ENCODE measurements at regions not wholly inside any gene's neighbourhood (a gene's known extent, or its start where the extent isn't known, plus 50 kb on each side); places are given as distances from the start of the nearest gene placed in this dataset.

DNA sequence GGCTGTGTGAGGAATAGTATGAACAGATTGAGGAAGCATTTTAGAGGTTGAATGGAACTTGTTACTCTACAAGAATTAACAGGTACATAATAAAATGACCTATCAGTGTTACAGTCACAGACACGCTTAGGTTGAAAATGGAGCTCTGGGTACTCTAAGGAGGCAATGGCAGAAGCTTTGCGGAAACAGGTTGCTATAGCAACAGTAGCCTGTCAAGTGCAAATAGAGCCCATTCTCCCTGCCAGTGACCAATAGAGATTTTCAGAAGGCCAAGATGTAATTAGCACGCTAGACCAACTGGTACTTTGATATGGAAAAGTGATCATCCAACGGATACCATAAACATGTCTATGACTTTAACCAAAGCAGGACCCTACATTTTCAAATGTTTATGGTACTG lies 148.5 kb upstream of the FREM2 start:
- no peaks in the 10 kb centered on the region for H3K4me1 ChIP-seq (ENCODE audit: insufficient read depth, low read length)
- H3K9ac ChIP-seq (ENCODE audit: low read depth, low read length), result no peak overlapping the region
- no peaks in the 10 kb centered on the region for H3K36me3 ChIP-seq (ENCODE audit: insufficient read depth, low read length)
- H3K9me3 ChIP-seq (ENCODE audit: control insufficient read depth, insufficient read depth, low read length), result no peaks in the 10 kb centered on the region

DNA sequence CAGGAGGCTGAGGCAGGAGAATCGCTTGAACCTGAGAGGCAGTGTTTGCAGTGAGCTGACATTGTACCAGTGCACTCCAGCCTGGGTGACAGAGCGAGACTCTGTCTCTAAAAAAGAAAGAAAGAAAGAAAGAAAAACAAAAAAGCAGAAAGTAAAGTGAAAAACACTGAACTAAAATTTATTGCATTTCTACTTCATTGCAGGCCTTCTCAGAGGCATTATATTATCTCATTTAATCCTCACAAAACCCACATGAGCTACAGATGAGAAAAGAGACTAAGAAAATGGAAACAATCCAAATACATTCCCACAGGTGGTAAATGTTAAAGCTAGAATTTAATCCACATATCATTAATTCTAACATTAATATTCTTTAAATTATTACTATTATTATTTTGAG lies 147.2 kb upstream of the FREM2 start:
- no peaks in the 10 kb centered on the region for H3K4me1 ChIP-seq (ENCODE audit: insufficient read depth, low read length)
- no peak overlapping the region for H3K9ac ChIP-seq (ENCODE audit: low read depth, low read length)
- no peaks in the 10 kb centered on the region for H3K9me3 ChIP-seq (ENCODE audit: control insufficient read depth, insufficient read depth, low read length)
- no peaks in the 10 kb centered on the region for H3K36me3 ChIP-seq (ENCODE audit: insufficient read depth, low read length)

DNA sequence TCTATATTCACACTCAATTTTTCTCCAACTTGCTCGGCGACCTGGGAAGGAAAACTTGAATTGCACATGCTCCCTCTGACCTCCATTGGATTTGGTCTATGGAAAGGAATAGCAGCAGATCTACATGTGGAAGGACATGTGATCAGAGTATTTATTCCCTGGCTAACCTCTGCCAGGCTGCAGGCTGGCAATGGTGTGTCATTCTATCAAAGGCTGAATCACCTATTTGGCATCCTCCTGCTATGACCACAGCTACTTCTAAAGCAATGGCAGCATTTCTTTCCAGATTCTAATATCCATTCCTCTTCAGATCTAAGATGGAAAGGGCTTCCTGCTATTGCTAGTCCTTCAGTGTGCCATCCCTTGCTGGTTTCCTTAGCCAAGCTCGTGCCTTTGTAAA lies 144.3 kb upstream of the FREM2 start:
- Histone ChIP-seq H3K36me3 (ENCODE audit: insufficient read depth, low read length) (no peaks in the 10 kb centered on the region), H3K9ac (ENCODE audit: low read depth, low read length) (no peak overlapping the region), H3K4me1 (ENCODE audit: insufficient read depth, low read length) (no peaks in the 10 kb centered on the region)

DNA sequence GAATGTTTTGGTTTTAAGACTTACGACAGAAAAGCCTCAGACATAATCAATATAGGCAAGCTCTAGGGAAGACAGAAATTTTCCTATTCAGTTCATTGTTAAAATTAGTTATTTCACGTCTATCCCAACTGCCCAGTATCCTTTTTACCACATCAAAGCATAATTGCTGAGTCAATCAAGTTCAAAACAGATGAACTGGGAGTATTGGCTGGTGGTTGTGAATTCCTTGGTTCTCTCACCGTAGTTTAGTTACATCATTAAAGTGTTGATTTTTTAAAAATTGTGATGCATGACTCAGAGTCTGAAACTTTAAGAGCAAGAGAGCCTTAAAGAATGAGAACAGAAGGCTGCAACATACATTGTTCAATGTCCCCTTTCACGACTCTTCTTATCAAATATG lies 143.3 kb upstream of the FREM2 start:
- Histone ChIP-seq H3K9me3 (ENCODE audit: control insufficient read depth, insufficient read depth, low read length) (no peaks in the 10 kb centered on the region), H3K4me1 (ENCODE audit: insufficient read depth, low read length) (no peaks in the 10 kb centered on the region), H3K9ac (ENCODE audit: low read depth, low read length) (no peak overlapping the region), H3K36me3 (ENCODE audit: insufficient read depth, low read length) (no peaks in the 10 kb centered on the region)

More for the DNA sequence above, 144.3 kb upstream of the FREM2 start:
- H3K9me3 ChIP-seq (ENCODE audit: control insufficient read depth, insufficient read depth, low read length), result no peaks in the 10 kb centered on the region

DNA sequence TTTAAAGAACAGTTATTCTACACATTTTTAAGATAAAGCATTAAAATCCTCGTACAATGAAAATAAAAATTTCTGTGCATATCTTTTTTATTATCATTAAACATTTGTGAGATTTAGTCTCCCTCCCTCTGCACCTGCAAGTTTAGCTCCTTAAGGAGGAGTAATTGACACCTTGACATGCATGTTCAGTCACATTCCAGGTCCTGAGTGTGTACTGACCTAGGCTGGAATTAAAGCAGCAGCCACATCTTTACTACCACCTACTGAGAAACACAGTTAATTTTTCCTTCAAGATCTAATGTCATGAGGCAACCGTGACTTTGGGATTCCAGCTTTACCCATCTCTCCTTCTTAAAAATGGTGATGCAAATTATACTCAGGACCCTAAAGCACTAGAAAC lies 123.1 kb upstream of the FREM2 start:
- Histone ChIP-seq H3K9me3 (ENCODE audit: control insufficient read depth, insufficient read depth, low read length) (no peaks in the 10 kb centered on the region), H3K9ac (ENCODE audit: low read depth, low read length) (no peak overlapping the region), H3K36me3 (ENCODE audit: insufficient read depth, low read length) (no peaks in the 10 kb centered on the region), H3K4me1 (ENCODE audit: insufficient read depth, low read length) (no peaks in the 10 kb centered on the region)

DNA sequence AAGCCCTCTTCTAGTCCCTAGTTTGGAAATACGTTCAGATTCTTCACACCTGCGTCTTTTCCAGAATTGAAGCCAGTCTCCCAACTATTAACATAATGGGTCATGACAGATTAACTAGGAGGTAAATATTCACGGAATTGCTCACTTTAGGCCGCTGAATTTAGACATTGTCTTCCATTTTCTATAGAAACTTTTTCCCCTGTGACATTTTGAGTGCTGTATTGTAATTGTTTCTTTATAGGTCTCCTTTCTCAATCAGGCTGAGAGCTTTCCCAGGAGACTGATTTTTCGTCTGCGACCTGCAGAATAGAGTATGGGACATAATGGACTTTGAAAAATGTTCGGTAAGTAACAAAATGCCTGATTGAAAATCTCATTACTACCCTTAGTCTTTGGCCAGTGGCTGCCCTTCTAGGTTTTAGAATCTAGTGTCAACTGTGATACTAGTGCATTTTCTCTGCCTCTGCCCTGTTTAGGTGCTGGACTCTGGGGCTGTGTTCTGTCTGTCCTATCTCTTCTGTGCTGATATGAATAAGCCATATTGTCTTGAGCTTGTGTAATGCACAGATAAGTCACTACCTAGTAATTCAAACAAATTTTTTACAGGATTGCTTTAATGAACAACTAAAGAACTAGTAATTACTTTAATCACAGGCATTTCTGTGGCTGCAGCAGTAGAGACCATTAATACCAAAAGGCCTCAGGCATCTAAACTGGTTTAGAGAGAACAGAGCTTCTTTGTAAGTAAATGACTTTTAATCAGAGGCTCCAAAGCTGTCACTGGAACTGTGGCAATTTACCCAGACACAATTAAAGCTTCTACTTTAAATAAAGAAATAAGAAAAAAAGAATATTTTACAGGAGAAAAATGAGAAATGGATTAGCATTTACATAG lies 122.4 kb upstream of the FREM2 start:
- Histone ChIP-seq H3K9me3 (ENCODE audit: control insufficient read depth, insufficient read depth, low read length) (no peaks in the 10 kb centered on the region), H3K36me3 (ENCODE audit: insufficient read depth, low read length) (no peaks in the 10 kb centered on the region), H3K9ac (ENCODE audit: low read depth, low read length) (no peak overlapping the region), H3K4me1 (ENCODE audit: insufficient read depth, low read length) (no peaks in the 10 kb centered on the region)

DNA sequence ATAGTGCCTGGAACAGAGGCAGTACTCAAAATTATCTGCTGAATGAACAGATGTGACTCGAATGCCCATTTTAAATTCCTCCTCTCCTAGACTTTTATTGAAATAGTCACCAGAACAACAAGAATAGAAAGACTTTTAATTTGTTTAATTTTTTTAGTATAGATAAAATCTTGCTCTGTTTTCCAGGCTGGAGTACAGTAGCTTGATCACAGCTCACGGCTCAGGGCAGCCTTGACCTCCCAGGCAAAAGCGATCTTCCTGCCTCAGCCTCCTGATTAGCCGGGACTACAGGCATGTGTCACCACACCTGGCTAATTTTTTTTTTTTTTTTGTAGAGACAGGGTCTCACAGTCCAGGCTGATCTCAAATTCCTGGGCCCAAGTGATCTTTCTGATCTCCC lies 120.9 kb upstream of the FREM2 start:
- no peaks in the 10 kb centered on the region for H3K36me3 ChIP-seq (ENCODE audit: insufficient read depth, low read length)
- H3K9me3 ChIP-seq (ENCODE audit: control insufficient read depth, insufficient read depth, low read length), result no peaks in the 10 kb centered on the region

DNA sequence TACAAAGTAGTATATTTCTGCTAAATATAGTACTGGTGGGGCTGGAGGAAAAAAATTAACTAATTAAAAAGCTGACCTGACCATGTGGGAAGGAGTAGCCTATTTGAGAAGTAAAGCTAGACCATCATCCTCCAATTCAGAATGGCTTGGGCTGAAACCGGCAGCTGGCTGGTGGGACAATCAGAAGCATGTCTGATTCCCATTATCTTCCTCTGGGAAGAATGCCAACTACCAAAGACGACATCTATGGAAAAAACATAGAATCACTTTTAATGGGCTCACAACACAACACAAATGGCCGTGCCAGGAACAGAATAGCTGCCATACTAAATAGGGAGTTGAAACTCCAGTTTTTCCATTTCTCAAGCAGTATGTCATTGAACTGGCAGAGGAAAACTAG lies 120.4 kb upstream of the FREM2 start:
- H3K9me3 ChIP-seq (ENCODE audit: control insufficient read depth, insufficient read depth, low read length), result no peaks in the 10 kb centered on the region
- H3K36me3 ChIP-seq (ENCODE audit: insufficient read depth, low read length), result no peaks in the 10 kb centered on the region
- no peak overlapping the region for H3K9ac ChIP-seq (ENCODE audit: low read depth, low read length)
- H3K4me1 ChIP-seq (ENCODE audit: insufficient read depth, low read length), result no peaks in the 10 kb centered on the region

More for the DNA sequence above, 120.9 kb upstream of the FREM2 start:
- Histone ChIP-seq H3K4me1 (ENCODE audit: insufficient read depth, low read length) (no peaks in the 10 kb centered on the region), H3K9ac (ENCODE audit: low read depth, low read length) (no peak overlapping the region)

DNA sequence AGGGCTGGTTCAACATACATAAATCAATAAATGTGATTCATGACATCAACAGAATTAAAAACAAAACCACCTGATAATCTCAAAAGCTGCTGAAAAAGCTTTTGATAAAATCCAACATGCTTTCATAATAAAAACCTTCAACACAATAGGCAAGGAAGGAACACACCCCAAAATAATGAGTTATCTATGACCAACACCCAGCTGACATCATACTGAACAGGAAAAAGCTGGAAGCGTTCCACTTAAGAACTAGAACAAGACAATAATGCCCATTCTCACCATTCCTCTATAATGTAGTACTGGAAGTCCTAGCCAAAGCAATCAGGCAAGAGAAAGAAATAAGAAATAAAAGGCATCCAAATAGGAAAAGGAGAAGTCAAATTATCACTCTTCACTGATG lies 116.2 kb upstream of the FREM2 start:
- Histone ChIP-seq H3K9me3 (ENCODE audit: control insufficient read depth, insufficient read depth, low read length) (no peaks in the 10 kb centered on the region), H3K36me3 (ENCODE audit: insufficient read depth, low read length) (no peaks in the 10 kb centered on the region), H3K9ac (ENCODE audit: low read depth, low read length) (no peak overlapping the region), H3K4me1 (ENCODE audit: insufficient read depth, low read length) (no peaks in the 10 kb centered on the region)

DNA sequence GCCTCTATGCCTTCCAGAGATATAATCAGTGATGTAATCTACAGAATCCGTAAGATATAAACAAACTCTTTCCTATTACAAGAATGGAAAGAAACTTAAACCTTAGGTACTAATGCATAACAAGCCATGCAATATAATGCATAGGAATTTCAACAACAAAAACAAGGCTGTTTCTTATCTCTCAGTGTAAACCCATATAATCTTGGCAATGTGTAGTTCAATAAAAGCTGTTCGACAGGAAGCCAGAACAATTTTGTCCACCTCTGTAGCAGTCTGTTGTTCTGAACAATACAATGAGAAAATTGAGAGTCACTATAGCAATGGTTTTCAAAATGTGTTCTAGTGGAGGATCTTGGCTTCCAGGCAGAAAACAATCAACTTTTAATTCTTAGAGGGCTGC lies 111.5 kb upstream of the FREM2 start:
- Histone ChIP-seq H3K36me3 (ENCODE audit: insufficient read depth, low read length) (no peaks in the 10 kb centered on the region), H3K9ac (ENCODE audit: low read depth, low read length) (no peak overlapping the region), H3K4me1 (ENCODE audit: insufficient read depth, low read length) (no peaks in the 10 kb centered on the region), H3K9me3 (ENCODE audit: control insufficient read depth, insufficient read depth, low read length) (no peaks in the 10 kb centered on the region)

DNA sequence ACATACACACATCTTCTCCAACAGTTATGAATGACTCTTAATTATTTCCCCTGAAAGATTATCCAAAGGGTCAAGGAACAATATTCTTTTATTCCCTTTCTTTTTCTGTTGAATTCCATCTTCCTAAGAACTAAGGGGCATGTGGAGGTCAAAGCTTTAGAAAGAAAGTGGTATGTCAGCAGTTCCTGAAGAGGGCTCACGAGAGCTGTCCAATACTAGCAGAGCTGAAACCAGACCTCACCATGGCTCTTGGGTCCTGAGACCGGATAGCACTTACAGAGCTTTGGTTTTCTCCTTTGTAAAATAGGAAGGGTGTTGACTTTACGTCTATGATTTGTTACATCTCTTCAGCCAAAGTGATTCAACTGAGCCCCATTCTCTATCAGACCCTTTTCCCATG lies 109.8 kb upstream of the FREM2 start:
- no peaks in the 10 kb centered on the region for H3K9me3 ChIP-seq (ENCODE audit: control insufficient read depth, insufficient read depth, low read length)
- H3K36me3 ChIP-seq (ENCODE audit: insufficient read depth, low read length), result no peaks in the 10 kb centered on the region
- no peaks in the 10 kb centered on the region for H3K4me1 ChIP-seq (ENCODE audit: insufficient read depth, low read length)
- H3K9ac ChIP-seq (ENCODE audit: low read depth, low read length), result no peak overlapping the region

DNA sequence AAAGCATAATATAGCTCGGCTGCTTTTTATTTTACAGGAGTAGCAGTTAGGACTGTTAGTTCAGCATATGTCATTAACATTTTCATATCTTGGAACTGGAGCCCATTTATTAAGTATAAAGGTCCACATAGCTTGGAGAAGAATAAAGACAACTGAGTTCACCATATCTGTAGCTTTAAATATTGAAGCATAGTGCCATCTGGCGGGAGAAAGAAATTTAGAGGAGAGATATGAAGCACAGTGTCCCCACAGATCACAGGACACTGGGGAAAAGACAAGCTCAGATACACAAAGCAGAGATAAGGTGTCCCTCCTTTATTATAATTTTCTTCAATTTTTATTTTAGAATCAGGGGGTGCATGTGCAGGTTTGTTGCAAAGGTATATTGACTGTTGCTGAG lies 104.7 kb upstream of the FREM2 start:
- Histone ChIP-seq H3K36me3 (ENCODE audit: insufficient read depth, low read length) (no peaks in the 10 kb centered on the region), H3K9me3 (ENCODE audit: control insufficient read depth, insufficient read depth, low read length) (no peaks in the 10 kb centered on the region), H3K4me1 (ENCODE audit: insufficient read depth, low read length) (no peaks in the 10 kb centered on the region), H3K9ac (ENCODE audit: low read depth, low read length) (no peak overlapping the region)

DNA sequence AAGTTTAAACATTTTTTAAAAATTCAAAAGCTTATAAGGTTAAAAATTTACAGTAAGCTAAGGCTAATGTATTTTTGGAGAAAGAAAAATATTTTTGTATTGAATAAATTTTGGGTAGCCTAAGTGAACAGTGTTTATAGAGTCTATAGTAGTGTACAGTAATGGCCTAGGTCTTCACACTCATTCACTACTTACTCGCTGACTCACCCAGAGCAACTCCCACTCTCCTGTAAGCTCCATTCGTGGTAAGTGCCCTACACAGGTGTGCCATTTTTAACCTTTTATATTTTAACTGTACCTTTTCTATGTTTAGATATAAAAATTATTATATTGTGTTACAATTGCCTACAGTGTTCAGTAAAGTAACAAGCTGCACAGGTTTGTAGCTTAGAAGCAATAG lies 96.6 kb upstream of the FREM2 start:
- Histone ChIP-seq H3K9ac (ENCODE audit: low read depth, low read length) (no peak overlapping the region), H3K4me1 (ENCODE audit: insufficient read depth, low read length) (no peaks in the 10 kb centered on the region), H3K9me3 (ENCODE audit: control insufficient read depth, insufficient read depth, low read length) (no peaks in the 10 kb centered on the region), H3K36me3 (ENCODE audit: insufficient read depth, low read length) (no peaks in the 10 kb centered on the region)

DNA sequence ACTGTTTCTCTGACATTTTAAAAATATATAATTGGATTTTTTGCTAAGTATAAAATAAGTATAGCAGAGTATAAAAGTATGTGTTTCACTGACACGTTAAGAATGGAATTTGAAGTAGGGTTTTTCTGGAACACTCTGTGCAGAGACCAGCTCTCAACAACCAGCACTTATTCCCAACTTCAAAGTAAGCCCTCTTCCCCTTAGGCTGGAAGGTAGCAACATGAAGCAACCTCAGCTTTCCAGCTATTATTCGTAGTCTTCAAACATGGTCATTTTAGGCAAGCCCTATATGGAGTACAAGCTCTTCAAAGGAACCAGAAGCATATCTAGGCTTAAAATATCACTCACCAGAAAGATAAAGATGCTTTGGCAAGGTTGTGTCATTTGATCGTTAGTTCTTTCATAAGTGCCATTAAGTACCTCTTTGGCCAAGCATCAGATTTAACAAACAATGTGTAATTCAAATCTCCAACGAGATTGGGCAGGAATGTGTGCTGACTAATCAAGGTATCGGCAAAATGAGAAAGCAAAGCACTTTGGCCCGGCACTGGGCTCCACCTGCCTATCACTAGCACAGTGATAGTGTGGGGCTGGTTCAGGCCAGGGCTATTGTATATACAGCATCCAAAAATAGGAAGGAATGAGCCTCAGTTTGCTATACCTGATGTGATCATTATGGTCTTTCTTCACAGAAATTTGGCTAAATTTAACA lies 95.9 kb upstream of the FREM2 start:
- no peaks in the 10 kb centered on the region for H3K4me1 ChIP-seq (ENCODE audit: insufficient read depth, low read length)
- H3K36me3 ChIP-seq (ENCODE audit: insufficient read depth, low read length), result no peaks in the 10 kb centered on the region
- no peak overlapping the region for H3K9ac ChIP-seq (ENCODE audit: low read depth, low read length)
- H3K9me3 ChIP-seq (ENCODE audit: control insufficient read depth, insufficient read depth, low read length), result no peaks in the 10 kb centered on the region

DNA sequence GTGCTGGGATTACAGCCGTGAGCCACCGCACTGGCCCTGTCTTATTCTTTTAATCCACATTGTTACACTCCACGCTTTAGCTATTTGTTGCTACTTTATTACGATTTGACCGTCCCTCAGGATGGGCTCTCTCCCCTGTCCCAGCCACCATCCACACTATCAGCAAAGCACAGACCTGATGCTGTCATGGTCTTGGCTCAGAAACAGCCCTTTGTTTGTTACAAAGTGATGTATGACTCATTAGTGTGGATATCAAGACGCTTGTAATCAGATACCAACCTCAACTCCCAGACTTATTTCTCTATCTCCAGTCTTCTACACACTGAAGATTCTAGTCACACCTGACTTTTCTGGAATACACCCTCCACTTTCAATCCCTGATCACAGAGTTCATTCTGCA lies 84.6 kb upstream of the FREM2 start:
- Histone ChIP-seq H3K9me3 (ENCODE audit: control insufficient read depth, insufficient read depth, low read length) (no peaks in the 10 kb centered on the region), H3K4me1 (ENCODE audit: insufficient read depth, low read length) (peaks cover 11% of the 10 kb centered on the region), H3K9ac (ENCODE audit: low read depth, low read length) (no peak overlapping the region), H3K36me3 (ENCODE audit: insufficient read depth, low read length) (no peaks in the 10 kb centered on the region)

All from ES-I3 (cell line).